Naive thymus-derived CD4-positive, alpha-beta T cell (primary cell): ENCODE measurements at regions not wholly inside any gene's neighbourhood (a gene's known extent, or its start where the extent isn't known, plus 50 kb on each side); places are given as distances from the start of the nearest gene placed in this dataset.

Experiments used
- ATAC-seq: fragments of 150-1000 bp; cut with Tn5 transposase; 2 replicates; pipeline ENCODE4 v1.10.0; 2021; ENCODE audit warnings: mild to moderate bottlenecking, moderate library complexity
- CTCF ChIA-PET: fragments of 350-600 bp; sonication (Branson Sonifier 250); formaldehyde crosslinking; loops from one replicate; lab custom pipeline; 2021; ENCODE audit warnings: antibody characterized with exemption; lab: Charles Lee
- POLR2A ChIA-PET: fragments of 350-600 bp; sonication (Branson Sonifier 250); formaldehyde crosslinking; loops from one replicate; lab custom pipeline; 2021; ENCODE audit warnings: antibody characterized with exemption, inconsistent platforms; lab: Charles Lee
- DNase-seq, 9 donors: peaks; one replicate each; pipeline versions ENCODE4 v3.0.0 to v3.0.0-alpha.2; 2020 to 2022; ENCODE audit warnings: mixed read lengths in 1 of 9
- H3K27ac ChIP-seq: one replicate; pipeline ENCODE4 v1.7.0; 2013; ENCODE audit warnings: mild to moderate bottlenecking, low read depth, low read length, moderate library complexity
- H3K27me3 ChIP-seq, 2 donors: one replicate each; pipeline ENCODE4 v1.7.0; 2013; ENCODE audit warnings: low read length in 2 of 2, mild to moderate bottlenecking in 2 of 2, moderate library complexity in 2 of 2; ENCODE audit not compliant: control insufficient read depth in 2 of 2, insufficient read depth in 2 of 2
- H3K36me3 ChIP-seq, 3 experiments: 1 replicate in 2 of 3; 2 replicates in 1 of 3; pipeline ENCODE4 v1.7.0; 2013; ENCODE audit warnings: low read length in 3 of 3, mild to moderate bottlenecking in 3 of 3, moderate library complexity in 1 of 3; ENCODE audit not compliant: insufficient read depth in 3 of 3, control insufficient read depth in 2 of 3
- H3K4me1 ChIP-seq, 2 donors: one replicate each; pipeline ENCODE4 v1.7.0; 2013; ENCODE audit warnings: low read length in 2 of 2, mild to moderate bottlenecking in 2 of 2, moderate library complexity in 1 of 2; ENCODE audit not compliant: control insufficient read depth in 2 of 2, insufficient read depth in 2 of 2
- H3K4me3 ChIP-seq: 2 replicates; pipeline ENCODE4 v1.7.0; 2013; ENCODE audit warnings: mild to moderate bottlenecking, low read length
- H3K9me3 ChIP-seq, 3 experiments: 1 replicate in 2 of 3; 2 replicates in 1 of 3; pipeline ENCODE4 v1.7.0; 2013; ENCODE audit warnings: low read length in 3 of 3; ENCODE audit not compliant: control insufficient read depth in 2 of 3
- H3K27ac Mint-ChIP-seq, 9 donors: one replicate each; pipeline ENCODE4 v1.8.0; 2020 to 2022; ENCODE audit warnings: mixed read lengths in 9 of 9, mild to moderate bottlenecking in 8 of 9, moderate library complexity in 5 of 9, inconsistent platforms in 2 of 9
- H3K27me3 Mint-ChIP-seq, 5 donors: one replicate each; pipeline ENCODE4 v1.8.0; 2021 to 2022; ENCODE audit warnings: mixed read lengths in 5 of 5, mild to moderate bottlenecking in 1 of 5
- H3K36me3 Mint-ChIP-seq, 5 donors: one replicate each; pipeline ENCODE4 v1.8.0; 2020 to 2022; ENCODE audit warnings: mixed read lengths in 5 of 5, mild to moderate bottlenecking in 3 of 5, inconsistent platforms in 1 of 5
- H3K4me1 Mint-ChIP-seq, 7 donors: one replicate each; pipeline ENCODE4 v1.8.0; 2020 to 2022; ENCODE audit warnings: mixed read lengths in 7 of 7, mild to moderate bottlenecking in 3 of 7, inconsistent platforms in 1 of 7
- H3K4me3 Mint-ChIP-seq, 10 donors: one replicate each; pipeline ENCODE4 v1.8.0; 2020 to 2022; ENCODE audit warnings: mild to moderate bottlenecking in 10 of 10, mixed read lengths in 10 of 10, moderate library complexity in 6 of 10, inconsistent platforms in 2 of 10
- H3K9me3 Mint-ChIP-seq, 11 donors: one replicate each; pipeline ENCODE4 v1.8.0; 2020 to 2022; ENCODE audit warnings: mixed read lengths in 11 of 11, mild to moderate bottlenecking in 4 of 11, inconsistent platforms in 1 of 11, moderate library complexity in 1 of 11
- intact Hi-C, 2 donors: fragments of 100-400 bp; cut with micrococcal nuclease; formaldehyde crosslinking; loops; one replicate each; pipeline ENCODE4 v1.15.1; 2023

DNA sequence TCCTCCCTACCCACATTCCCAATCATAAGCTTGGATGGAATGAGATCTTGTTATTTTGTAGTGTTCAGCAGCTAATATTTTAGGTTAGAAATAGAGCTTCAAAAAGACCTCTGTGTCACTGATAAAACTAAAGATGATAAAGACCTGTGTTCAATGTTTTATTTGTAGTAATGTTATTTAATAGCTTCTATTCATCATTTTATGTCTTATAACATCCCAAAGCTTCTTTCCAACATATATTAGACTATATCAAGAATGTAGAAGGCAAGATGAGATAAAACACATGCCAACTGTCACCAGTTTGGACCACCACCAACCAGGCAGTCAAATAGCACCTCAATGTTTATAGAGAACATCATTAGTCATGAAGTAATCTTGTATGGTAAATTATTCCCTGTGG is 409.5 kb upstream of the ITGA1 start:
- ChIA-PET POLR2A (no interaction called here), CTCF (no interaction called here)
- no peaks in the 10 kb centered on the region for H3K27me3 ChIP-seq
- intact Hi-C loops, result no loop called here
- Mint-ChIP-seq H3K36me3 (no peaks in the 10 kb centered on the region), H3K27ac (no peak overlapping the region), H3K4me1 (no peaks in the 10 kb centered on the region), H3K4me3 (no peak overlapping the region), H3K27me3 (no peaks in the 10 kb centered on the region), H3K9me3 (peaks cover 0 to 9% (median 2%) of the 10 kb centered on the region in 11 donors)
- H3K27ac ChIP-seq, result no peak overlapping the region
- H3K9me3 ChIP-seq, result no peaks in the 10 kb centered on the region
- H3K36me3 ChIP-seq, result no peaks in the 10 kb centered on the region
- H3K4me3 ChIP-seq, result no peak overlapping the region
- no peaks in the 10 kb centered on the region for H3K4me1 ChIP-seq
- DNase-seq (no peak), ATAC-seq (no peak)

DNA sequence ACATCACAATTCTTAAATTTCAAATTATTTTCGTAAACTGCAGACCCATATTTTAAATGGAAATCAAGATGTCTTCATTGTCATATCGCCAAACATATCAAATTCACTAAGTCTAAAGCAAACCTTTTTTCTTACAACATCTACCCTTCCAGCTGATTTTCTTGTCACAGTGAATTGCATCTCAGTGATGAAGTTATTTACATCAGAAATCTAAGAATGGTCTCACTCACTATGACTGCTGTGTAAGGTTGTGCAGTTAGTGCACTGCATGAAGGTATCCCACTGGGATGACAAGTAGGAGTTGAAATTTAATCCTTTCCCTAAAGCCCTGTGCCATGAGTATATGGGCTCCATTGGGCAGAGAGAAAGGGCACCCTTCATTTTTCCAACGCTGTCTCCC is 399.4 kb upstream of the ITGA1 start:
- no peaks in the 10 kb centered on the region for H3K9me3 ChIP-seq
- H3K4me3 Mint-ChIP-seq, result no peak overlapping the region
- no peaks in the 10 kb centered on the region for H3K27me3 ChIP-seq
- H3K36me3 ChIP-seq, result no peaks in the 10 kb centered on the region
- H3K27me3 Mint-ChIP-seq, result peaks cover 0 to 8% (median 0%) of the 10 kb centered on the region in 5 donors
- H3K4me1 Mint-ChIP-seq, result no peaks in the 10 kb centered on the region
- no peak overlapping the region for H3K27ac Mint-ChIP-seq
- H3K4me3 ChIP-seq, result no peak overlapping the region
- ATAC-seq (no peak), DNase-seq (no peak)
- H3K9me3 Mint-ChIP-seq, result peaks cover 0 to 5% (median 0%) of the 10 kb centered on the region in 11 donors
- intact Hi-C loops, result no loop called here
- ChIA-PET CTCF (no interaction called here), POLR2A (no interaction called here)
- no peak overlapping the region for H3K27ac ChIP-seq
- H3K4me1 ChIP-seq, result no peaks in the 10 kb centered on the region
- no peaks in the 10 kb centered on the region for H3K36me3 Mint-ChIP-seq

DNA sequence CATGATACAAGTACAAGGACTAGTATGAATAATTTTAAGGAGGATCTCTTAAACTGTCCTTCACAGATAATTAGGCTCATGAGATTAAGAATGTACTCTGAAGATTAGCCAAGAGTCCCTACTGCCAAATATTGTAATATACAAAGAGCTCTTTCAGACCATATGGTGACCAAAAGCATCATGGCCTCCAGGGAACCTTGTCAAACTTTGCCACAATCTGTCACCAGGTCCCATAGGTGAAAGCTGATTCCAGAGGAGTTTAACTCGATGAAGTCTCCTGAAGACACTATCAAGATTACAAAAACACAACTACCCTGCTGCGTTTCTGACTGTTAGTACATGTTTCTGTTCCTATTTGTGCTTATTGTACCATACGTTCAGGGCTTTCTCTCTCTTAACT is 395.4 kb upstream of the ITGA1 start:
- H3K27ac ChIP-seq, result no peak overlapping the region
- H3K36me3 ChIP-seq, result no peaks in the 10 kb centered on the region
- H3K4me1 ChIP-seq, result no peaks in the 10 kb centered on the region
- intact Hi-C loops, result no loop called here
- Mint-ChIP-seq H3K4me3 (no peak overlapping the region), H3K27me3 (peaks cover 0 to 5% (median 0%) of the 10 kb centered on the region in 5 donors), H3K9me3 (peaks cover 0 to 5% (median 0%) of the 10 kb centered on the region in 11 donors), H3K4me1 (no peaks in the 10 kb centered on the region), H3K27ac (no peak overlapping the region), H3K36me3 (no peaks in the 10 kb centered on the region)
- ChIA-PET CTCF (no interaction called here), POLR2A (no interaction called here)
- H3K9me3 ChIP-seq, result no peaks in the 10 kb centered on the region
- H3K4me3 ChIP-seq, result no peak overlapping the region
- DNase-seq, result no peak
- no peak for ATAC-seq
- H3K27me3 ChIP-seq, result no peaks in the 10 kb centered on the region

DNA sequence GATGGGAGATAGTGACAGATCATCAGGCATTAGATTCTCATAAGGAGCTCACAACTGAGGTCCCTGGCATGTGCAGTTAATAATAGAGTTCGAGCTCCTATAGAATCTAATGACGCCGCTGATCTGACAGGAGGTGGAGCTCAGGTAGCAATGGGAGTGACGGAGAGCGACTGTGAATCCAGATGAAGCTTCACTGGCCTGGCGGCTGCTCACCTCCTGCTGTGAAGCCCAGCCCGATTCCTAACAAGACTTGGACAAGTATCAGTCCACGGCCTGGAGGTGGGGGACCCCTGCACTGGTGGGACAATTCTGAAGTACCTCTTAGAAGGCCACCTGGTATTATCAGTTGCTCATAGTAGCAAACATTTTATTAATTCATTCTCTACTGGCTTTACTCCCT is 377.9 kb upstream of the ITGA1 start:
- no peak overlapping the region for H3K4me3 Mint-ChIP-seq
- no peak overlapping the region for H3K27ac Mint-ChIP-seq
- no peaks in the 10 kb centered on the region for H3K9me3 ChIP-seq
- H3K4me1 Mint-ChIP-seq, result no peaks in the 10 kb centered on the region
- H3K27ac ChIP-seq, result no peak overlapping the region
- no peaks in the 10 kb centered on the region for H3K36me3 Mint-ChIP-seq
- H3K36me3 ChIP-seq, result no peaks in the 10 kb centered on the region
- peaks cover 0 to 6% (median 0%) of the 10 kb centered on the region in 5 donors for H3K27me3 Mint-ChIP-seq
- no peak for DNase-seq
- intact Hi-C loops, result no loop called here
- no peaks in the 10 kb centered on the region for H3K4me1 ChIP-seq
- ATAC-seq, result no peak
- ChIA-PET POLR2A (no interaction called here), CTCF (no interaction called here)
- peaks cover 0 to 5% (median 0%) of the 10 kb centered on the region in 11 donors for H3K9me3 Mint-ChIP-seq
- no peaks in the 10 kb centered on the region for H3K27me3 ChIP-seq
- no peak overlapping the region for H3K4me3 ChIP-seq

DNA sequence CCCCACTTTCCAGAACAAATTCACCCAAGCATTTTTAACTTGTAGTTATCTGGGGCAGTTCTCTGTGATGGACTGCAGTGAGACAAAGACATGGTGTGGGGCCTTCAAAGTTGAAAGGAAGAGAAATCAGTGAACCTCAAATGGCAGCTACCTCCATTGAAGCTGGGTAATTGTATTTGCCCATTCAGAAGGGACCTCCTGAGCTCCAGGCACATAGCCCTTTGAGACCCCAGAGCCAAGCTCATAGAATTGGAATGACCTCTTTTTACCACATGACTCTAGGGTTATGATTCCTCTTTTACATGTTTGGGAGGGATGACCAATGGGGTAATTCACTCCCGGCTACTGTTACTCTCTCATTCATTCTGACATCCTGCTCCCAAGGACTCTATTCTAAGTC is 368.4 kb upstream of the ITGA1 start:
- ChIA-PET POLR2A (interaction anchor here (0.8 kb wide), 1 partner anchor 16 kb away, joined by 3 read pairs; no protein-coding TSS in a partner anchor), CTCF (no interaction called here)
- H3K4me3 Mint-ChIP-seq, result no peak overlapping the region
- no peak for DNase-seq
- no peak overlapping the region for H3K27ac Mint-ChIP-seq
- Histone ChIP-seq H3K27ac (no peak overlapping the region), H3K4me1 (no peaks in the 10 kb centered on the region), H3K36me3 (no peaks in the 10 kb centered on the region), H3K4me3 (no peak overlapping the region), H3K9me3 (no peaks in the 10 kb centered on the region), H3K27me3 (no peaks in the 10 kb centered on the region)
- intact Hi-C loops, result no loop called here
- no peaks in the 10 kb centered on the region for H3K9me3 Mint-ChIP-seq
- no peaks in the 10 kb centered on the region for H3K36me3 Mint-ChIP-seq
- no peaks in the 10 kb centered on the region for H3K4me1 Mint-ChIP-seq
- peaks cover 0 to 7% (median 0%) of the 10 kb centered on the region in 5 donors for H3K27me3 Mint-ChIP-seq
- no peak for ATAC-seq

DNA sequence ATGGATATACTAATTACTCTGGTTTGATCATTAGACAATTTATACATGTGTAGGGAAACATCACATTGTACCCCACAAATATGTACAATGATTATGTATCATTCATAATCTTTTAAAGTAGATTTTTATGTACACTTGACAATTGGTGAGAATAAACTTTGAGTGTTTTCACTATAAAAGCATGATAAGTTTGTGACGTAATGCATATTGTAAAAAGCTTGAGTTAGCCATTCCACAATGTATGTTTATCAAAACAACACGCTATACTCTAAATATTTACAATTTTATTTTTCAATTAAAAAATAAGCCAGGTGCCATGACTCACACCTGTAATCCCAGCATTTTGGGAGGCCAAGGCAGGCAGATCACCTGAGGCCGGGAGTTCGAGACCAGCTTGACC is 360.1 kb upstream of the ITGA1 start:
- H3K4me3 ChIP-seq, result no peak overlapping the region
- no peak overlapping the region for H3K4me3 Mint-ChIP-seq
- H3K36me3 Mint-ChIP-seq, result no peaks in the 10 kb centered on the region
- no peaks in the 10 kb centered on the region for H3K9me3 ChIP-seq
- H3K9me3 Mint-ChIP-seq, result peaks cover 0 to 12% (median 0%) of the 10 kb centered on the region in 11 donors
- CTCF ChIA-PET, result no interaction called here
- H3K36me3 ChIP-seq, result no peaks in the 10 kb centered on the region
- H3K27ac Mint-ChIP-seq, result no peak overlapping the region
- ATAC-seq (no peak), DNase-seq (no peak)
- H3K27me3 ChIP-seq, result no peaks in the 10 kb centered on the region
- peaks cover 0 to 5% (median 0%) of the 10 kb centered on the region in 5 donors for H3K27me3 Mint-ChIP-seq
- POLR2A ChIA-PET, result no interaction called here
- intact Hi-C loops, result no loop called here
- H3K4me1 ChIP-seq, result no peaks in the 10 kb centered on the region
- no peak overlapping the region for H3K27ac ChIP-seq
- H3K4me1 Mint-ChIP-seq, result no peaks in the 10 kb centered on the region

DNA sequence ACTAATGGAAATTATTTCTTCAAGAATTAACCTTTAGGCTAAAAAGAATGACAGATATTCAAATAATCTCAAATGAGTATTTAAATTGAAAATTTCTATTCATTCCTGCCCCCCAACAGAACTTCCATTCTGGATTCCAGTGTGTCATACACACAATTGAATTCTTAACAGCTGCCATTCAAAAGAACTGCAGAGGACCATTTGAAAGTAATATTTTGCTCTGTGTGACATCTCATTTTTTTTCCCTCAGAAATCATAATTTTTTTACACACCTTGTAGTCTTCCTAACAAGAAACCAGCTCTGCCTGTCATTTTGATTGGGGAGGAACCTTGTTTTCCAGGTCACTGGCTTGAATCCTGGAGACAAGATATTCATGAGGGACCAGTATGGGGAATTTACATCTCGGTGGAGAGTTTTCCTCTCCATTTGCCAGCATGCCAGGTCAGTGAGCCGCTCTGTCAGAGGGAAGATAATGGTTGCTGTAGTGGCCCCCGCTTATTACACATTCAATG is 358.7 kb upstream of the ITGA1 start:
- Histone ChIP-seq H3K4me1 (no peaks in the 10 kb centered on the region), H3K36me3 (no peaks in the 10 kb centered on the region), H3K9me3 (no peaks in the 10 kb centered on the region), H3K27me3 (no peaks in the 10 kb centered on the region), H3K27ac (no peak overlapping the region), H3K4me3 (no peak overlapping the region)
- H3K9me3 Mint-ChIP-seq, result peaks cover 0 to 12% (median 0%) of the 10 kb centered on the region in 11 donors
- no peak for DNase-seq
- H3K4me1 Mint-ChIP-seq, result no peaks in the 10 kb centered on the region
- peaks cover 0 to 5% (median 0%) of the 10 kb centered on the region in 5 donors for H3K27me3 Mint-ChIP-seq
- CTCF ChIA-PET, result no interaction called here
- H3K4me3 Mint-ChIP-seq, result no peak overlapping the region
- no peaks in the 10 kb centered on the region for H3K36me3 Mint-ChIP-seq
- ATAC-seq, result no peak
- POLR2A ChIA-PET, result no interaction called here
- H3K27ac Mint-ChIP-seq, result no peak overlapping the region
- intact Hi-C loops, result no loop called here
